NCI-H345 treated with DMSO at 0.1 percent for 48 hours (cell line): ENCODE measurements at regions not wholly inside any gene's neighbourhood (a gene's known extent, or its start where the extent isn't known, plus 50 kb on each side); places are given as distances from the start of the nearest gene placed in this dataset.

ENCODE experiments used
- DNase-seq: peaks from one replicate; lab custom pipeline; 2025; ENCODE audit not compliant: unreplicated experiment; lab: John Stamatoyannopoulos, UW

DNA sequence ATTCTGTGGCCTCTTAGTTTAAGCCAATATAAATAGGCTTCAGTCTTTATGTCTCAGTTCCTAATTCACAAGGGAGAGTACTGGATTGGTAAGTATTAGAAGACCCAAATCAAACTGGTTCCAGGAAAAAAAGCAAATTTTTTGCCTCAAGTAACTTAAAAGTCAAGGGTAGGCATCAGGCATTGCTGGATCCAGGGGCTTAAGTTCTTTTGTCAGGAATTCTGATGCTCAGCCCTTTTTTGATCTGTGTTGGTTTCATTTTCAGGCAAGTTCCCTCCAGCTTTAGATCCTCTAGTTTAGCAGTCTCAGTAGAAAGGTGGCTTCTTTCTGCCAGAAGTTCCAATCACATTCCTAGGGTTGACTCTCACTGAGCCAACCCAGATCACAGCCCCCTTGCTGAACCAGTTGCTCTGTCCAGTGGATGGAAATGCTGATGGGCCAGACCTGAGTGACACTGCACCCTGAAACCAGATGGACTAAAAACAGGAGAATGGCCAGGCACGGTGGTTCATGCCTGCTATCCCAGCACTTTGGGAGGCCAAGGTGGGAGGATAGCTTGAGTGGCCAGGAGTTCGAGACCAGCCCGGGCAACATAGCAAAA, 253.5 kb downstream of the SHQ1 start:
- DNase-seq: no peak

- DNase-seq: no peak
Measured at GRCh38 chr3:72593881-72594397, 254.3 kb downstream of the SHQ1 start.

- DNase-seq: no peak
Measured at GRCh38 chr3:72591522-72592421, 256.5 kb downstream of the SHQ1 start.

- no peak for DNase-seq
Measured at GRCh38 chr3:72590732-72591221, 257.5 kb downstream of the SHQ1 start.

DNA sequence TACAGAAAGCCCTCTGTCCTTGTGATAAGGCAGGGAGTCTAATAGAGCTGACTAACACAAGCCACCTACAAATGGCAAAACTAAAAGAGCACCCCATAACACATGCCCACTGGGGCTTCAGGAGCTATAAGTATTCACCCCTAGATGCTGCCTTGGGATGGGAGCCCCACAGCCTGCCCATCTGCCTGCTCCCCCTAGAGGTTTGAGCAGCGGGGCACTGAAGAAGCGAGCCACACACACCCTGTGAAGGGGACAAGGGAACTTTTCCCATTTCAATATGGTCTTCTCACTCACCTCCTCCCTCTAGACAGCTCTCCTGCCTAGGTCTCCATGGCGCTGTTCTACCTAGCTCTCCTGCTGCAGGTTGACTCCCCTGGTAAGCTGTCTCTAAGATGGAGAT, 261.0 kb downstream of the SHQ1 start:
- DNase-seq: no peak

DNA sequence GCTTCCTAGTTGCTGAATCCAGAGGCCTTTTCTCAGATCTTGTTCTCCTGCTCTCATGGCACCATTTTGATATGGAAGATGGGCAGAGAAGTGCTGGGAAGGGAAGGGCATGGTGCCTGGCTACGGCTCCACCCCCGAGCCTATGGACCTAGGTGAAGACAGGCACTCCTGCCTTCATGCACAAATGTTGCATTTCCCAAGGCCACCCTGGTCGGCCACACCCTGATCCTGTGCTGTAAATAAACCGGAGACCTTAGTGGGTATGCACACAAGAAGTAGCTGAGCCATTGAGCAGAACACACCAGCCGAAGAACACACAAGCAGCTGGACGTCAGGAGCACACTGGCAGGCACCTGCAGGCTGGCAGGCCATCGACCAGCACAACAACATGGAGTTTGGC, 261.6 kb downstream of the SHQ1 start:
- no peak for DNase-seq

GRCh38 chr3:72585966-72586365, 262.3 kb downstream of the SHQ1 start:
- DNase-seq: no peak

- DNase-seq: no peak
Measured at GRCh38 chr3:72584262-72584661, 264.0 kb downstream of the SHQ1 start.

DNA sequence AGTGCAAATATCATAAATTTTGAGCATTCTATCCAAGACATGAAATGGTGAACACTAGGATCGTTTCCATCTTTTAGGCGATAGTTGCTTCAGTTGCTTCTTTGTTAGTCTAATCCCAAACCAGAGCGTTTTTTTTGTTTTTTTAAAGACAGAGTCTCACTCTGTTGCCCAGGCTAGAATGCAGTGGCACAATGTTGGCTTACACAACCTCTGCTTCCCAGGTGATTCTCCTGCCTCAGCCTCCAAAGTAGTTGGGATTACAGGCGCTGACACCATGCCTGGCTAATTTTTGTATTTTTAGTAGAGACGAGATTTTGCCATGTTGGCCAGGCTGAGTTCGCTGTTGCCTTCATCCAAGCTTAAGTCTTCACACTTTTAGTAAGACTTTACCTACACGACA, 265.3 kb downstream of the SHQ1 start:
- no peak for DNase-seq

GRCh38 chr3:72582211-72582878, 265.9 kb downstream of the SHQ1 start:
- DNase-seq: no peak

DNA sequence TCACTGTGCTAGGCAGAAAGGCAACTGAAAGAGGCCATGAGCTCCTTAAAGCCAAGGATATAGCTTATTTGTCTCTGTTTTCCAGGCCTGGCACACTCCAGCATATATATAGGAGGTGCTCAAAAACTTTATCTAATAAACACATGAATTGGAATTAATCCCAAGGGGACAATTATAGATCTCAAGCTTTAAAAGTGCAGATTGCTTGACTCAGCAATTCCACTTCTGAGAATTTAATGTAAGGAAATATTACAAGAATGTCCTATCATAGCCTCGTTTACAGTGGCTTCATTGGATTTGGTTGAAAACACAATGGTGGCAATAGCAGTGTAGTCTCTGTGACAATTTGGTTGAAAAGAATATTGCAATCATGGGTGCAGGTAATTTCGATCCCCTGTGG, 267.3 kb downstream of the SHQ1 start:
- DNase-seq: no peak

- DNase-seq: no peak
Measured at GRCh38 chr3:72580246-72580756, 267.9 kb downstream of the SHQ1 start.

DNA sequence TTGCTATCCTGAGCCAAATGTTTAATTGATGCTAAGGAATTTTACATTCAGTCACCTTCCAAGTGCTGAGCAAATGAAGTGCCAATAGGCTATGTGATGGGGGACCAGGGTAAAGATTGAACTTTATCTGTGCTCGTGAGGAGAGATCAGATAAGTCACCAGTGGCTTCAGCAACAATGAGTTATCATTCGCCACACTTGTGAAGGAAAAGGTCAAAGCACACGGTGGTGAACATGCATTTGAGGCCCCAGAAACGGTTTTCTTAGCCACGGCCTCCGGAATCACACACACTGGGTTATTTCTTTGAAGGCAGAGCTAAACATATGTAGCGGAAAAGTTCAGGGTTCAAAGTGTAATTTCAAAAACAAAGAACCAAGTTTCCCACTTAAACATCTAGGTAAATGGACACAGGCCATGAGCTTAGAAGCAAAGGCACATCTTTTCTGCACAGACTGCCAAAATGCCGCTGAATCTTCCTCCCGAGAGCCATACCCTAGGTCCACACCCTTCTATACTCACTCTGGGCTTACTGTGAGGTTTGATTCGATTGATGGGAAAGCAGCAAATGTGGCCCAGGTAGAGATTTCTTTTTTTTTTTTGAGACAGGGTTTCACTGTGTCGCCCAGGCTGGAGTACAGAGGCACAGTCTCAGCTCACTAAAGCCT, 268.5 kb downstream of the SHQ1 start:
- no peak for DNase-seq

DNA sequence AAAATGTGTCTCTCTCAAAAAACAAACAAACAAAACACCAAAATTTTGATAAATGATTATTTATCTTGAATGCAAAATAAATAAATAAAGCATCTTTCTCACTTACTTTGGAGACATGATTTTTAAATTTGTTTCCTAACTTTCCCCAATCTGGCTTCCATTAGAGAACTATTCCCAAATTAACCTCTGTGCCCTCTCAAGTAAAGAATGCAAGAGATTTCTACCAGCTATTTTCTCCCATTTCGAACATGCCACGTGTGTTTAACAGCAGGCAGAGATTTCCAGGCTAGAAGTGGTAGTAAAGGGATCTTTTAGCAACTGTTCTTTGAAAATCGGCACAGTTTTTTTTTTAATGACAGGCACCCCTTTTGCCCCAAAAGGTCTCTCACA, 269.1 kb downstream of the SHQ1 start:
- no peak for DNase-seq

GRCh38 chr3:72577190-72577589, 271.1 kb downstream of the SHQ1 start:
- DNase-seq: no peak

- DNase-seq: no peak
Measured at GRCh38 chr3:72576563-72576962, 271.7 kb downstream of the SHQ1 start.

- no peak for DNase-seq
Measured at GRCh38 chr3:72574144-72574543, 274.1 kb downstream of the SHQ1 start.

- DNase-seq: no peak
Measured at GRCh38 chr3:72573051-72573450, 275.2 kb downstream of the SHQ1 start.

DNA sequence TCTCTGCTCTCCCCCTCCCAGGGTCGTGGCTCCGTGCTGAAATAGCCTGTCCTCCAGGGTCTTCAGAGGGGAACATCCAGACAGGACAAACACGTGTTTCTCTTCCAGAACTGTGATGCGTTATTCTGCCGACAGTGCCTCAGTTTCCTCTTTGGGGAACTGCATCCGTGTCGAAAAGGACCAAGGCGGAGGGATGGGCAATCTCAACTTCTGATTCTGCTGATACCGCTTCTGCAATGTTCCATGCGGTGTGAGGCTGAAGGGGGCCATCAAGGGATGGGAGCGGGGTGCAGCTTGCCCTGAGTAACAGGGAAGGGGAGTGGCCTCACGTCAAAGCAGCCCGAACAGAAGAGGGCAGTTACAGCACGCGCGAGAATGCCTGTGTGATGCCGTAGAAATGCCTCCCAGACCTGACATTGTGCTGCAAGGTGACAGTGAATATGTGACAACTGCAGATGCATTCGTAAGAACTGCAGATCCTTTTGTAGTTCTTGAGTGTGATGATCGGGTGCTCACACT, 275.7 kb downstream of the SHQ1 start:
- no peak for DNase-seq

DNA sequence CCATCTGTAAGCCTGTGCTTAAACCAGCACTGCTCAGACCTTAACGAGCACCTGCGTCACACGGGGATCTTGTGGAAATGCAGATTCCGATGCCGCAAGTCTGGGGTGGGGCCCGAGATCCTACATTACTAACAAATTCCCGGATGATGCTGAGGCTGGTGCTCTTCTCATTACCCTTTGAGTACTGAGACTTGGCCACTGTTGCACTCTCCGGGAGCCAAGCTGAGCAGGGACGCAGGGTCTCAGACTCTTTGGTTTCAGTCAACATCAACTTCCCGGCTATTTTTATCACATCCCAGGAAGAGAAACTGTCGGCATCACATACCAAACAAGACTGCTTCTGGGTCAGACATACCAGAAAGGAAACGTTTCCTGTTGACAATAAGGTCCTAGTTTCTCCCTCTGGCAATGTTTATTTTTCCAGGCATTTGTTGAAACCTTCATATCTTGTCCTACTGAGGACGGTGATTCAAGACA, 276.6 kb downstream of the SHQ1 start:
- DNase-seq: no peak

- DNase-seq: no peak
Measured at GRCh38 chr3:72571052-72571451, 277.2 kb downstream of the SHQ1 start.
